Endothelial cell of umbilical vein (primary cell): ENCODE measurements at regions not wholly inside any gene's neighbourhood (a gene's known extent, or its start where the extent isn't known, plus 50 kb on each side); places are given as distances from the start of the nearest gene placed in this dataset.

ENCODE experiments used
- BruUV-seq: library from RNA; stranded (reverse); fragments of 400-500 nt; replicated peaks from 2 replicates; lab custom pipeline; 2021; lab: Mats Ljungman, UMichigan
- CTCF ChIA-PET: fragments of 300-600, 350-600 bp; sonication (Branson Sonifier 250); formaldehyde crosslinking; loops from one replicate; lab custom pipeline; 2021; ENCODE audit warnings: antibody characterized with exemption, inconsistent platforms; lab: Charles Lee
- POLR2A ChIA-PET: fragments of 300-600, 350-600 bp; sonication (Branson Sonifier 250); formaldehyde crosslinking; loops from one replicate; lab custom pipeline; 2021; ENCODE audit warnings: antibody characterized with exemption, inconsistent platforms; lab: Charles Lee
- DNase-seq: peaks from one replicate; pipeline ENCODE4 v3.0.0-alpha.2; 2011; ENCODE audit warnings: low read depth, low spot score
- FAIRE-seq: peaks from 2 replicates; lab custom pipeline; 2011; peaks lifted over from hg19 to GRCh38; lab: Jason Lieb, UNC
- H2AFZ ChIP-seq: 2 replicates; pipeline ENCODE4 v1.6.0; 2012; ENCODE audit warnings: low read depth, low read length, control low read depth, inconsistent platforms
- H3K27ac ChIP-seq: 2 replicates; pipeline ENCODE4 v1.5.1; 2011; ENCODE audit warnings: low read depth, mild to moderate bottlenecking, control low read depth, low read length, moderate library complexity; ENCODE audit not compliant: insufficient read depth
- H3K27me3 ChIP-seq, 2 experiments: 2 replicates each; pipeline versions ENCODE4 v1.6.0 to v1.6.1; 2011; ENCODE audit warnings: low read length in 2 of 2, mixed read lengths in 1 of 2; ENCODE audit not compliant: control insufficient read depth in 2 of 2, insufficient read depth in 2 of 2
- H3K36me3 ChIP-seq, 2 experiments: 2 replicates in 1 of 2; 3 replicates in 1 of 2; pipeline ENCODE4 v1.5.1; 2011; ENCODE audit warnings: low read length in 2 of 2, mild to moderate bottlenecking in 1 of 2, moderate library complexity in 1 of 2; ENCODE audit not compliant: control insufficient read depth in 2 of 2, insufficient read depth in 2 of 2; ENCODE audit errors: extremely low read depth in 1 of 2
- H3K4me1 ChIP-seq: 3 replicates; pipeline ENCODE4 v1.5.1; 2011; ENCODE audit warnings: mild to moderate bottlenecking, low read length; ENCODE audit not compliant: control insufficient read depth, insufficient read depth; ENCODE audit errors: extremely low read depth
- H3K4me2 ChIP-seq: 2 replicates; pipeline ENCODE4 v1.6.1; 2011; ENCODE audit warnings: low read length, control low read depth, mixed read lengths; ENCODE audit not compliant: insufficient read depth
- H3K4me3 ChIP-seq, 3 experiments: fragments of 200-600 bp in 1 of 3; sonication (generic), shearing (Covaris generic) in 1 of 3; replicated peaks in 1 of 3; 2 replicates each; pipeline ENCODE4 v1.5.1; 2011 to 2016; ENCODE audit warnings: control low read depth in 3 of 3, low read length in 3 of 3, mild to moderate bottlenecking in 2 of 3, inconsistent platforms in 1 of 3, low read depth in 1 of 3, moderate library complexity in 1 of 3; ENCODE audit not compliant: insufficient read depth in 1 of 3
- H3K79me2 ChIP-seq: 2 replicates; pipeline ENCODE4 v1.6.0; 2012; ENCODE audit warnings: low read length, inconsistent platforms; ENCODE audit not compliant: control insufficient read depth, insufficient read depth
- H3K9ac ChIP-seq: replicated peaks from 2 replicates; pipeline ENCODE3; 2011; ENCODE audit warnings: low read length, control low read depth; ENCODE audit not compliant: insufficient read depth; ENCODE audit errors: extremely low read depth
- H3K9me1 ChIP-seq: replicated peaks from 3 replicates; pipeline ENCODE4 v1.6.0; 2011; ENCODE audit warnings: mild to moderate bottlenecking, low read length; ENCODE audit not compliant: control insufficient read depth, insufficient read depth; ENCODE audit errors: extremely low read depth
- H3K9me3 ChIP-seq: replicated peaks from 2 replicates; pipeline ENCODE4 v1.5.1; 2012; ENCODE audit warnings: low read length, inconsistent platforms; ENCODE audit not compliant: control insufficient read depth, insufficient read depth
- H4K20me1 ChIP-seq: replicated peaks from 2 replicates; pipeline ENCODE3; 2011; ENCODE audit warnings: mild to moderate bottlenecking, low read length; ENCODE audit not compliant: control insufficient read depth, insufficient read depth; ENCODE audit errors: extremely low read depth
- EZH2 ChIP-seq: IDR thresholded peaks from 2 replicates; pipeline ENCODE4 v1.6.1; 2012; ENCODE audit warnings: borderline replicate concordance, low read depth, mild to moderate bottlenecking, moderate library complexity, low read length, inconsistent platforms; ENCODE audit not compliant: severe bottlenecking
- FOS ChIP-seq: IDR thresholded peaks from 2 replicates; pipeline ENCODE4 v1.6.1; 2011; ENCODE audit warnings: mild to moderate bottlenecking, low read length, moderate library complexity, borderline replicate concordance; ENCODE audit not compliant: insufficient read depth
- GATA2 ChIP-seq: IDR thresholded peaks from 2 replicates; pipeline ENCODE4 v1.7.0; 2011; ENCODE audit warnings: low read depth, mild to moderate bottlenecking, moderate library complexity, mixed read lengths, low read length; ENCODE audit not compliant: insufficient read length, insufficient read depth
- JUN ChIP-seq: IDR thresholded peaks from 2 replicates; pipeline ENCODE4 v1.6.1; 2011; ENCODE audit warnings: borderline replicate concordance, low read depth; ENCODE audit not compliant: insufficient read length, insufficient read depth
- MYC ChIP-seq: IDR thresholded peaks from one replicate; pipeline ENCODE4 v1.6.1; 2011; ENCODE audit warnings: mild to moderate bottlenecking, low read depth, low read length
- POLR2A ChIP-seq: IDR thresholded peaks from 2 replicates; pipeline ENCODE4 v1.6.1; 2012; ENCODE audit warnings: low read depth, mild to moderate bottlenecking, control low read depth, low read length
- POLR2AphosphoS5 ChIP-seq: IDR thresholded peaks from 2 replicates; pipeline ENCODE4 v1.6.1; 2012; ENCODE audit warnings: low read depth, mild to moderate bottlenecking, control low read depth, low read length, moderate library complexity; ENCODE audit not compliant: insufficient read depth
- dilution Hi-C: fragments of 300-500 bp; cut with MboI; formaldehyde crosslinking; loops from one replicate; pipeline ENCODE4 v1.15.0; 2019; ENCODE audit warnings: low sequenced_read_pairs; ENCODE audit not compliant: extremely low pct_ligation_motif_present
- intact Hi-C: fragments of 100-400 bp; cut with micrococcal nuclease; formaldehyde crosslinking; loops from one replicate; pipeline ENCODE4 v1.10.0; 2022
- TF ChIP-seq, protein P1 (sequence below), 2 donors: IDR thresholded peaks; 1 replicate in 1 of 2; 2 replicates in 1 of 2; pipeline ENCODE4 v1.5.1; 2011; ENCODE audit warnings: low read length in 2 of 2, mild to moderate bottlenecking in 2 of 2, moderate library complexity in 2 of 2, control low read depth in 1 of 2, inconsistent platforms in 1 of 2, low read depth in 1 of 2; ENCODE audit not compliant: insufficient read depth in 1 of 2; ENCODE audit errors: extremely low read depth in 1 of 2
- TF ChIP-seq, protein P2 (sequence below): IDR thresholded peaks from 2 replicates; pipeline ENCODE4 v1.6.1; 2011; ENCODE audit not compliant: insufficient read depth, insufficient read length

DNA sequence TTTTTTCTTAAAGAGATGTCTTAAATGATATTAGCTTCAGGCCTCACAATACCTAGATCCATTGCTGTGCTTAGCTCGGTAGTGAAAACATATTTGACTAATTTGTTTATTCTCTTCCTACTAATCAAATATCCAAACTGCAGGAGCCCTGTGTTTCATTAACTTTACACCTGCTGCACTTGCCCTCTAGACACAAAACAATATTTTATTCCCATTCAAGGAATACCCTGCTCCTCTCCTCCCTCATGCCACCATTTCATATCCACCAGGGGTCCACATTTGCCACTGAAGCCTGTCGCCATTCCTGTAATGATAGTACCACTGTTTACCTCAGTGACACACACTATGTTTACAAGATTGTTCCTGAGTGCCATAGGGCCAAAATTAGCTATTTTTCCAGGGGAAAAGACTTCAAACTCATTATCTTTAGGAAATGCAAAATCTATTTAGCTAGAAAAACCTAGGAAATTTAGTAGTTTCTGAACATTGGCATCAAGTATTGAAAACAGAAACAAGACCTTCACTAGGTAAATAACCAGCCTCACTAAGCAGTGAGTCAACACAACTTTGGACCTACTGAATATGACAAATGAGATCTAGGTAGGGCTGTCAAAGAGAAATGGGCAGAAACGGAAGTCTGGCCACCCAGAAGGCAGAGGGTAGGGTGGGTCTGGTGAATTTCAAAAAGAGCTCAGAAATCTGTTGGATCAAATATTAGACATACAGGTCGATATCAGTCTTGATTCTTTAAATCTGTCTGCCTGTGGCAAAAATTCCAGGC, 134.6 kb upstream of the KCNK1 start:
- FAIRE-seq: no peak

More for the DNA sequence above, 134.6 kb upstream of the KCNK1 start:
- no peak for DNase-seq
- no peaks in the 10 kb centered on the region for H3K36me3 ChIP-seq
- no TSS peak for BruUV-seq
- no peak overlapping the region for H3K9ac ChIP-seq
- no peak overlapping the region for H3K4me2 ChIP-seq
- no peaks in the 10 kb centered on the region for H4K20me1 ChIP-seq
- no peak overlapping the region for H3K4me3 ChIP-seq
- H3K9me1 ChIP-seq: no peaks in the 10 kb centered on the region
- H3K79me2 ChIP-seq: no peaks in the 10 kb centered on the region
- no peaks in the 10 kb centered on the region for H3K27me3 ChIP-seq
- intact Hi-C loops (no loop called here), dilution Hi-C loops (no loop called here)
- H2AFZ ChIP-seq: no peak overlapping the region
- H3K9me3 ChIP-seq: no peaks in the 10 kb centered on the region
- TF ChIP-seq, protein P1, sequence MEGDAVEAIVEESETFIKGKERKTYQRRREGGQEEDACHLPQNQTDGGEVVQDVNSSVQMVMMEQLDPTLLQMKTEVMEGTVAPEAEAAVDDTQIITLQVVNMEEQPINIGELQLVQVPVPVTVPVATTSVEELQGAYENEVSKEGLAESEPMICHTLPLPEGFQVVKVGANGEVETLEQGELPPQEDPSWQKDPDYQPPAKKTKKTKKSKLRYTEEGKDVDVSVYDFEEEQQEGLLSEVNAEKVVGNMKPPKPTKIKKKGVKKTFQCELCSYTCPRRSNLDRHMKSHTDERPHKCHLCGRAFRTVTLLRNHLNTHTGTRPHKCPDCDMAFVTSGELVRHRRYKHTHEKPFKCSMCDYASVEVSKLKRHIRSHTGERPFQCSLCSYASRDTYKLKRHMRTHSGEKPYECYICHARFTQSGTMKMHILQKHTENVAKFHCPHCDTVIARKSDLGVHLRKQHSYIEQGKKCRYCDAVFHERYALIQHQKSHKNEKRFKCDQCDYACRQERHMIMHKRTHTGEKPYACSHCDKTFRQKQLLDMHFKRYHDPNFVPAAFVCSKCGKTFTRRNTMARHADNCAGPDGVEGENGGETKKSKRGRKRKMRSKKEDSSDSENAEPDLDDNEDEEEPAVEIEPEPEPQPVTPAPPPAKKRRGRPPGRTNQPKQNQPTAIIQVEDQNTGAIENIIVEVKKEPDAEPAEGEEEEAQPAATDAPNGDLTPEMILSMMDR (IDR thresholded peaks at IDR 0.05; ENCODE audit: extremely low read depth in 1 of 2, insufficient read depth in 1 of 2, low read depth in 1 of 2, low read length in 2 of 2): no peak
- no peak for TF ChIP-seq GATA2
- TF ChIP-seq POLR2AphosphoS5: no peak
- TF ChIP-seq, protein P2, sequence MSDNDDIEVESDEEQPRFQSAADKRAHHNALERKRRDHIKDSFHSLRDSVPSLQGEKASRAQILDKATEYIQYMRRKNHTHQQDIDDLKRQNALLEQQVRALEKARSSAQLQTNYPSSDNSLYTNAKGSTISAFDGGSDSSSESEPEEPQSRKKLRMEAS: no peak
- no peak for TF ChIP-seq FOS
- no peak for TF ChIP-seq POLR2A
- TF ChIP-seq JUN: no peak
- no peak for TF ChIP-seq EZH2
- no peak for TF ChIP-seq MYC
- H3K4me1 ChIP-seq: no peaks in the 10 kb centered on the region
- ChIA-PET CTCF (no interaction called here), POLR2A (no interaction called here)
- H3K27ac ChIP-seq: no peak overlapping the region
